GM23248 (cell line): ENCODE measurements at regions not wholly inside any gene's neighbourhood (a gene's known extent, or its start where the extent isn't known, plus 50 kb on each side); places are given as distances from the start of the nearest gene placed in this dataset.

Source experiments
- DNase-seq: peaks from one replicate; pipeline ENCODE4 v3.0.0-alpha.2; 2015
- H2AFZ ChIP-seq: fragments of 200-600 bp; sonication (generic); 2 replicates; pipeline ENCODE4 v1.6.1; 2016; ENCODE audit warnings: antibody characterized with exemption
- H3F3A ChIP-seq: fragments of 200-600 bp; sonication (generic); 2 replicates; pipeline ENCODE4 v1.6.1; 2016; ENCODE audit warnings: mild to moderate bottlenecking, antibody characterized with exemption, mixed run types; ENCODE audit not compliant: insufficient read depth
- H3K27ac ChIP-seq: fragments of 200-600 bp; sonication (generic); 2 replicates; pipeline ENCODE4 v1.5.1; 2016; ENCODE audit warnings: mild to moderate bottlenecking
- H3K27me3 ChIP-seq: fragments of 200-600 bp; sonication (generic); replicated peaks from 2 replicates; pipeline ENCODE4 v1.6.1; 2016; ENCODE audit warnings: mild to moderate bottlenecking; ENCODE audit not compliant: insufficient read depth
- H3K36me3 ChIP-seq: fragments of 200-600 bp; sonication (generic); 2 replicates; pipeline ENCODE4 v1.6.1; 2016; ENCODE audit warnings: low read depth, mild to moderate bottlenecking
- H3K4me1 ChIP-seq: fragments of 200-600 bp; sonication (generic); 2 replicates; pipeline ENCODE4 v1.6.1; 2016; ENCODE audit warnings: mild to moderate bottlenecking; ENCODE audit not compliant: insufficient read depth
- H3K4me2 ChIP-seq: fragments of 200-600 bp; sonication (generic); one replicate; pipeline ENCODE4 v1.6.1; 2016; ENCODE audit warnings: mild to moderate bottlenecking; ENCODE audit not compliant: unreplicated experiment
- H3K4me3 ChIP-seq: fragments of 200-600 bp; sonication (generic); 2 replicates; pipeline ENCODE4 v1.5.1; 2016; ENCODE audit warnings: mild to moderate bottlenecking
- H3K79me2 ChIP-seq: fragments of 200-600 bp; sonication (generic); 2 replicates; pipeline ENCODE4 v1.6.1; 2016; ENCODE audit warnings: mild to moderate bottlenecking; ENCODE audit not compliant: insufficient read depth
- H3K9ac ChIP-seq: fragments of 200-600 bp; sonication (generic); 2 replicates; pipeline ENCODE4 v1.6.1; 2016; ENCODE audit warnings: mild to moderate bottlenecking
- H3K9me2 ChIP-seq: fragments of 200-600 bp; sonication (generic); 2 replicates; pipeline ENCODE4 v1.6.1; 2016; ENCODE audit warnings: mixed run types, mild to moderate bottlenecking, moderate library complexity; ENCODE audit not compliant: insufficient read depth
- H3K9me3 ChIP-seq: fragments of 200-600 bp; sonication (generic); one replicate; pipeline ENCODE4 v1.6.1; 2017; ENCODE audit warnings: low read depth
- H4K20me1 ChIP-seq: fragments of 200-600 bp; sonication (generic); 2 replicates; pipeline ENCODE4 v1.6.0; 2016; ENCODE audit not compliant: insufficient read depth
- EZH2 ChIP-seq: fragments of 200-600 bp; sonication (generic); IDR thresholded peaks from 2 replicates; pipeline ENCODE4 v1.6.1; 2018; ENCODE audit warnings: antibody characterized with exemption, mild to moderate bottlenecking; ENCODE audit not compliant: insufficient read depth, poor library complexity, severe bottlenecking
- EZH2phosphoT487 ChIP-seq: fragments of 200-600 bp; sonication (generic); IDR thresholded peaks from 2 replicates; pipeline ENCODE4 v1.6.1; 2018; ENCODE audit warnings: antibody characterized with exemption, moderate library complexity, mild to moderate bottlenecking, low read depth; ENCODE audit not compliant: insufficient read depth
- WGBS, 2 experiments: methylation state at CpG; one replicate each; pipeline ENCODE4 v1.1.6; 2015 to 2017; ENCODE audit warnings: low lambda C conversion rate in 2 of 2, low coverage in 1 of 2; ENCODE audit errors: missing lambda C conversion rate in 2 of 2; 5-methylcytosine and 5-hydroxymethylcytosine counted together
- in situ Hi-C: fragments of 300-500 bp; cut with MboI; formaldehyde crosslinking; loops from 2 replicates; pipeline ENCODE4 v1.15.0; 2020

DNA sequence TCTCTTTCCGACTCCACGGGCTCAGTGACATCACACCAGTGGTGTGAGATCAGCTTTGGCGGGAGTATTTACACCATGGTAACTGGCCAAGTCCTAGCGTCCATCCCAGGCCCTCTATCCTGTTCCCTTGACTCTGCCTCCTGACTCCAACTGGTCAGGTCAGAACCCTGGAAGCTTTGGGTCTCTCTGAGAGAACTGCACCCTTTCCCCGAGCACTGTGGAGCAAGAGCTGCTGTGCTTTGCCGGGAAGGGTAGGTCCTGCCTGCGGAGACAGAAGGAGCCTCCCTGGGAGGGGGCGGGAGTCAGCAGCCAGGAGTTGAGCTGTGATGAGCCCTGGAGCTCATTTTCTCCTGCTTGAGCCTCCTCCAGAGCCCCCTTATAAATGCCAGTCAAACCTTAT, 212.1 kb upstream of the TNRC6C start:
- Histone ChIP-seq H4K20me1 (no peaks in the 10 kb centered on the region), H3K27ac (no peak overlapping the region), H3K4me1 (no peaks in the 10 kb centered on the region), H3K36me3 (no peaks in the 10 kb centered on the region), H2AFZ (no peak overlapping the region), H3F3A (no peaks in the 10 kb centered on the region), H3K4me3 (no peak overlapping the region), H3K4me2 (no peak overlapping the region), H3K79me2 (no peaks in the 10 kb centered on the region), H3K9me3 (no peaks in the 10 kb centered on the region), H3K9me2 (no peaks in the 10 kb centered on the region), H3K27me3 (peaks cover 28% of the 10 kb centered on the region), H3K9ac (no peak overlapping the region)
- no peak for TF ChIP-seq EZH2
- TF ChIP-seq EZH2phosphoT487, result no peak
- in situ Hi-C loops, result no loop called here
- 63 to 75% methylated on average over 8 of the region's 8 CpGs for WGBS, 2 experiments
- DNase-seq, result no peak

DNA sequence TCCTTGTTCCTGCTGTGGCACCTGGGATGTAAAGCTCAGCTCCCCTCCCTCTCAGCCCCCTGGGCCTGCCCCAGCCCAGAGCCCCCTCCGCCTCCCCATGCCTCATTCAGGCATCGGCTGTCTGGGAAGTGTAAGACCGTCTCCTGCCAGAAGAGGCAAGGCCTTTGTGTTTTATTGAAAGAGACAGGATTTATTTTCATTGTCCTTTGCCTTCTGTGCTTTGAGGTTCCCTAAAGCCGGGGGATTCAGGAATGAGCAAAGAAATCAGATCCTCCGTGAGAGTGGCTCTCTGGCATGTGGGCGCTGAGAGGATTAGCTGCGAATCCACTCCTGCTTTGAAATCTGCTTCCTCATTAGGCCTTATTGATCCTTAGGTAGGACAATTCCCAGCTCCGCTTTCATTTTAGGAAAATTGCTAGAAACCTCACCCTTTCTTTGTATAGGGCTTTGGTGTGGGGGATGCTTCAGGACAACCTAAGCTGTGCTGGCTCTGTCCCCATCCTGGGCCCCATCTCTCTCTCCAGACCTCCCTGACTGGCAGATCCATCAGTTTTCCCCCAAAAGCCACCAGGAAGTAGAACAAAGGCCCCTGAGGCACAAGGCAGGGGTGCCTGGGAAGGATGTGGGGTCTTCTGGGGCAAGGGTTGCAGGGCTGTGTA, 211.5 kb upstream of the TNRC6C start:
- no peak overlapping the region for H3K4me2 ChIP-seq
- no peaks in the 10 kb centered on the region for H4K20me1 ChIP-seq
- H3K9me3 ChIP-seq, result no peaks in the 10 kb centered on the region
- H3K27ac ChIP-seq, result no peak overlapping the region
- H3K4me1 ChIP-seq, result no peaks in the 10 kb centered on the region
- H3F3A ChIP-seq, result no peaks in the 10 kb centered on the region
- H2AFZ ChIP-seq, result no peak overlapping the region
- TF ChIP-seq EZH2, result no peak
- no peak for DNase-seq
- H3K36me3 ChIP-seq, result no peaks in the 10 kb centered on the region
- no peaks in the 10 kb centered on the region for H3K9me2 ChIP-seq
- no peaks in the 10 kb centered on the region for H3K79me2 ChIP-seq
- WGBS, 2 experiments, result 65 to 67% methylated on average over 8 of the region's 8 CpGs
- in situ Hi-C loops, result no loop called here
- H3K9ac ChIP-seq, result no peak overlapping the region
- no peak overlapping the region for H3K4me3 ChIP-seq
- peaks cover 28% of the 10 kb centered on the region for H3K27me3 ChIP-seq

GRCh38 chr17:77748436-77748835, 210.1 kb upstream of the TNRC6C start:
- Histone ChIP-seq H3K4me2 (no peak overlapping the region), H3K9ac (no peak overlapping the region), H3K9me2 (no peaks in the 10 kb centered on the region), H3K27me3 (peaks cover 21% of the 10 kb centered on the region), H4K20me1 (no peaks in the 10 kb centered on the region), H3K9me3 (no peaks in the 10 kb centered on the region), H3K4me1 (no peaks in the 10 kb centered on the region), H3K36me3 (no peaks in the 10 kb centered on the region), H2AFZ (no peak overlapping the region), H3K4me3 (no peak overlapping the region), H3K27ac (no peak overlapping the region), H3F3A (no peaks in the 10 kb centered on the region), H3K79me2 (no peaks in the 10 kb centered on the region)
- TF ChIP-seq EZH2 (no peak), EZH2phosphoT487 (no peak)
- DNase-seq, result no peak
- in situ Hi-C loops, result no loop called here
- 68 to 79% methylated on average over 7 of the region's 7 CpGs for WGBS, 2 experiments

DNA sequence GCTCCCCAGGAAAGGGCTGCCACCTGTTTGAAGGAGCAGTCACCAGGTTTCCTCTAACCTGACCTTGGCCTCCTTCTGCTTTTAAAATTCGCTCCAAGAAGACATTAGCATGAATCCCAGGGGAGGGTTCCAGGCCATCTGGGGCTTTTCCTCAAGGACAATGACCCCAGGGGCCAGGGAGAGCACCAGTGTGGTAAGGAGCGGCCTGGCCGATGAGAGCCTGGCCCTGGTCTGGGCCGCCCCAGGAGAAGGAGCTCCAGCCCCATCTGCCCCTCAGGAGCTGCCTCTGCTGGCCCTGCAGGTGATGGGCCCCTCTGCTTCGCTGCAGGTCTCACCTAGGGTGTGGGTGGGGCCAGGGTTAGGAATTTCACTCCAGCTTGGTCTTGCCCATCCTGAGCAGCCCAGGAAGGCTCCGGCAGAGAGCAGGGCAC, 209.2 kb upstream of the TNRC6C start:
- H3K36me3 ChIP-seq, result no peaks in the 10 kb centered on the region
- H3K4me3 ChIP-seq, result no peak overlapping the region
- H3K4me1 ChIP-seq, result no peaks in the 10 kb centered on the region
- H3K9me2 ChIP-seq, result no peaks in the 10 kb centered on the region
- no peak for DNase-seq
- no peak overlapping the region for H2AFZ ChIP-seq
- in situ Hi-C loops, result no loop called here
- H3K9ac ChIP-seq, result no peak overlapping the region
- no peaks in the 10 kb centered on the region for H3K9me3 ChIP-seq
- no peaks in the 10 kb centered on the region for H3K79me2 ChIP-seq
- no peak overlapping the region for H3K4me2 ChIP-seq
- no peaks in the 10 kb centered on the region for H3F3A ChIP-seq
- no peaks in the 10 kb centered on the region for H4K20me1 ChIP-seq
- TF ChIP-seq EZH2phosphoT487 (no peak), EZH2 (no peak)
- H3K27me3 ChIP-seq, result peaks cover 19% of the 10 kb centered on the region
- H3K27ac ChIP-seq, result no peak overlapping the region
- 57 to 63% methylated on average over 6 of the region's 6 CpGs for WGBS, 2 experiments

DNA sequence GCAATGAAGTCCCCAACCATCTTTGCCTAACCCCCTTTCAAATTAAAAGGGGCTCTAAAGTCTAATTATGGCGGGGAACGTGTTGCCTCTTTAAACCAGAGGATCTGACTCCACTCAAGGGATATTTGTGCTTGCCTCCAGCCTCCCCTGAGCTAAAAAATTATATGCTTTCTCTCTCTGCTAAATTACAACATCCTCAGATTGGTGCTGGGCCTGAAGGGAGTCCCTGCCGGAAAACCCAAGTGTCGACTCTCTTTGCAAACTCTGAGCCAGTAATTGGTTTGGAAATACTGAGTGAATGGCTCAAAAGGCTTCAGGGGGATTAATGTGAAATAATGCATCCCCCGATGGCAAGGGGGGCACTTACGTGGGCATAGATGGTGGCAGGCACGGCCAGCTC, 208.5 kb upstream of the TNRC6C start:
- in situ Hi-C loops, result no loop called here
- Histone ChIP-seq H3K4me2 (no peak overlapping the region), H3K4me1 (no peaks in the 10 kb centered on the region), H4K20me1 (no peaks in the 10 kb centered on the region), H3K9ac (no peak overlapping the region), H2AFZ (no peak overlapping the region), H3K9me3 (no peaks in the 10 kb centered on the region), H3K27me3 (peaks cover 19% of the 10 kb centered on the region), H3K27ac (no peak overlapping the region), H3K36me3 (no peaks in the 10 kb centered on the region), H3K9me2 (no peaks in the 10 kb centered on the region), H3F3A (no peaks in the 10 kb centered on the region), H3K79me2 (no peaks in the 10 kb centered on the region), H3K4me3 (no peak overlapping the region)
- TF ChIP-seq EZH2phosphoT487, result no peak
- DNase-seq, result no peak
- 66 to 75% methylated on average over 7 of the region's 7 CpGs for WGBS, 2 experiments
